Fibroblast of lung (primary cell): ENCODE measurements at regions not wholly inside any gene's neighbourhood (a gene's known extent, or its start where the extent isn't known, plus 50 kb on each side); places are given as distances from the start of the nearest gene placed in this dataset.

ENCODE experiments used
- DNase-seq, 2 donors: peaks; one replicate each; pipeline versions ENCODE4 v3.0.0 to v3.0.0-alpha.2; 2010; ENCODE audit warnings: low read depth in 2 of 2
- H2AFZ ChIP-seq: 2 replicates; pipeline ENCODE4 v1.5.1; 2012; ENCODE audit warnings: low read length, control low read depth, inconsistent platforms
- H3K27ac ChIP-seq: 2 replicates; pipeline ENCODE4 v1.5.1; 2011; ENCODE audit warnings: low read length, control low read depth; ENCODE audit not compliant: insufficient read depth
- H3K27me3 ChIP-seq: 2 replicates; pipeline ENCODE4 v1.5.1; 2011; ENCODE audit warnings: mild to moderate bottlenecking, low read length; ENCODE audit not compliant: control insufficient read depth, insufficient read depth
- H3K36me3 ChIP-seq: 2 replicates; pipeline ENCODE4 v1.5.1; 2011; ENCODE audit warnings: low read length; ENCODE audit not compliant: control insufficient read depth, insufficient read depth
- H3K4me1 ChIP-seq: 2 replicates; pipeline ENCODE4 v1.5.1; 2011; ENCODE audit warnings: low read length; ENCODE audit not compliant: control insufficient read depth, insufficient read depth; ENCODE audit errors: extremely low read depth
- H3K4me2 ChIP-seq: 2 replicates; pipeline ENCODE4 v1.5.1; 2011; ENCODE audit warnings: low read length, control low read depth; ENCODE audit not compliant: insufficient read depth; ENCODE audit errors: extremely low read depth
- H3K4me3 ChIP-seq, 4 experiments: fragments of 200-600 bp in 1 of 4; sonication (generic) in 1 of 4; replicated peaks in 1 of 4; 2 replicates each; pipeline ENCODE4 v1.5.1; 2011 to 2016; ENCODE audit warnings: low read length in 4 of 4, low read depth in 3 of 4, mild to moderate bottlenecking in 3 of 4, control low read depth in 2 of 4, inconsistent platforms in 1 of 4, mixed read lengths in 1 of 4; ENCODE audit not compliant: insufficient read depth in 1 of 4; ENCODE audit errors: control extremely low read depth in 1 of 4
- H3K79me2 ChIP-seq: 2 replicates; pipeline ENCODE4 v1.5.1; 2012; ENCODE audit warnings: mild to moderate bottlenecking, low read length, inconsistent platforms; ENCODE audit not compliant: control insufficient read depth, insufficient read depth
- H3K9ac ChIP-seq: 2 replicates; pipeline ENCODE4 v1.5.1; 2011; ENCODE audit warnings: mild to moderate bottlenecking, low read length, control low read depth; ENCODE audit not compliant: insufficient read depth
- H3K9me3 ChIP-seq: 2 replicates; pipeline ENCODE4 v1.5.1; 2012; ENCODE audit warnings: low read depth, low read length; ENCODE audit not compliant: control insufficient read depth, insufficient read depth
- H4K20me1 ChIP-seq: 2 replicates; pipeline ENCODE4 v1.5.1; 2011; ENCODE audit warnings: low read length; ENCODE audit not compliant: control insufficient read depth, insufficient read depth; ENCODE audit errors: extremely low read depth
- EZH2 ChIP-seq: IDR thresholded peaks from 2 replicates; pipeline ENCODE4 v1.5.1; 2012; ENCODE audit warnings: low read length, control low read depth, mild to moderate bottlenecking; ENCODE audit errors: missing control alignments
- TF ChIP-seq, protein P1 (sequence below), 2 donors: IDR thresholded peaks in 1 of 2; conservative IDR thresholded peaks in 1 of 2; 1 replicate in 1 of 2; 2 replicates in 1 of 2; pipeline ENCODE4 v1.5.1; 2011 to 2012; ENCODE audit warnings: low read length in 2 of 2, control low read depth in 1 of 2, inconsistent platforms in 1 of 2, low read depth in 1 of 2, mild to moderate bottlenecking in 1 of 2

DNA sequence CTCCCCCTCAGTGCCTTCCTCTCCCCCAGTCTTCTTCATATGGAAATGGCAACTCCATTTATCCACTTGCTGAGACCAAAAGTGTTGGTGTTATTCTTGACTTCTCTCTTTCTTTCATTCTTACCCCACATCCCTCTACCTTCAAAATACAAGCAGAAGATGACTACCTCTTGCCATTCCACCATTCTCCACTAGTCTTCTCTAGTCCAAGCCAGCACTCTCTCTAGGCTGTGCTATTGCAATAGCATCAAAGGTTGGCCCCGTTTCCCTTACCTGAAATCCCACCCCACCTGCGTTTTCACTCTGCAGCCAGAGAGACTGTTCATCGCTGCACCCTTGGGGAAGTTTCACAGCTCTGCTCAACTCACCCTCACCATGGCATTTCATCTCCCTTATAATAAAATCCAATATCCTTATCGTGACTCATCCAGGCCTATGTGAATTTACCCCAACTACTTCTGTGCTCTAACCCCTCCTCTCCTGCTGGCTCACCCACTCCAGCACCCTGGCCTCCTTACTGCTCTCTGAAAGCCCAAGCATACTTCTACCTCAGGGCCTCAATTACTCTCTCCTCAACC, 109.1 kb downstream of the LSM5 start:
- no peaks in the 10 kb centered on the region for H3K4me1 ChIP-seq
- H3K27me3 ChIP-seq, result no peaks in the 10 kb centered on the region
- no peaks in the 10 kb centered on the region for H3K36me3 ChIP-seq
- H4K20me1 ChIP-seq, result no peaks in the 10 kb centered on the region
- no peak for TF ChIP-seq EZH2
- TF ChIP-seq, protein P1, sequence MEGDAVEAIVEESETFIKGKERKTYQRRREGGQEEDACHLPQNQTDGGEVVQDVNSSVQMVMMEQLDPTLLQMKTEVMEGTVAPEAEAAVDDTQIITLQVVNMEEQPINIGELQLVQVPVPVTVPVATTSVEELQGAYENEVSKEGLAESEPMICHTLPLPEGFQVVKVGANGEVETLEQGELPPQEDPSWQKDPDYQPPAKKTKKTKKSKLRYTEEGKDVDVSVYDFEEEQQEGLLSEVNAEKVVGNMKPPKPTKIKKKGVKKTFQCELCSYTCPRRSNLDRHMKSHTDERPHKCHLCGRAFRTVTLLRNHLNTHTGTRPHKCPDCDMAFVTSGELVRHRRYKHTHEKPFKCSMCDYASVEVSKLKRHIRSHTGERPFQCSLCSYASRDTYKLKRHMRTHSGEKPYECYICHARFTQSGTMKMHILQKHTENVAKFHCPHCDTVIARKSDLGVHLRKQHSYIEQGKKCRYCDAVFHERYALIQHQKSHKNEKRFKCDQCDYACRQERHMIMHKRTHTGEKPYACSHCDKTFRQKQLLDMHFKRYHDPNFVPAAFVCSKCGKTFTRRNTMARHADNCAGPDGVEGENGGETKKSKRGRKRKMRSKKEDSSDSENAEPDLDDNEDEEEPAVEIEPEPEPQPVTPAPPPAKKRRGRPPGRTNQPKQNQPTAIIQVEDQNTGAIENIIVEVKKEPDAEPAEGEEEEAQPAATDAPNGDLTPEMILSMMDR (conservative IDR thresholded peaks at IDR 0.05 in 1 of 2, IDR thresholded peaks at IDR 0.05 in 1 of 2; ENCODE audit: low read depth in 1 of 2, low read length in 2 of 2), result no peak
- H3K9ac ChIP-seq, result no peak overlapping the region
- H3K27ac ChIP-seq, result no peak overlapping the region
- H3K4me2 ChIP-seq, result no peak overlapping the region
- no peak overlapping the region for H2AFZ ChIP-seq
- no peaks in the 10 kb centered on the region for H3K9me3 ChIP-seq
- no peak for DNase-seq
- no peak overlapping the region for H3K4me3 ChIP-seq
- H3K79me2 ChIP-seq, result no peaks in the 10 kb centered on the region

DNA sequence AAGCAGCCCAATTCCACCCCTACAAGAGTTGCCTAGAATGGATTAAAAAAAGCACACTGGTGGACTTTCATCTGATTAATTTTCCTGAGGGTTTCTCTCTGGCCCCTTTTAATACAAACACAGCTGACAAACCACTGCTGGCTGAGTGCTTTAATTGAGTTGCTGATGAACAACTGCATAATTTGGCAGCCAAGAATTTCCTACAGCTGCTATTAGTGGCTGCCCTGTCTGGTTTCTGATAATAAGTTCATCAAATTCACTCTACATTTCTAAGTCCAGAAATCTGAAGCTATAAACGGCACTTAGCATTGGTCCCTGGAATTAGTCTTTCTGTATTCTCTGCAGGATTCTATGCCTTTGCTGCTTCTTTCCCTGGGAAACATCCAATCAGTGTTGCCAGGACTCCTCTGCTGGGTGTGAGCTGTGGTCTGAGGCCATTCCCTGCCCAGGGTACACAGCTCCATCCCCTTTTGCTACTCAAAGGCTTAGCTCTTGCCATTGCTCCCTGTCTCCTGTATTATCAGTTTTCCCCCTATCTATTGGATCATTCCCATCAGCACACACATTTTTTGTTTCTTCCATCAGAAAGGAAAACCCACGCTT, 110.6 kb downstream of the LSM5 start:
- Histone ChIP-seq H3K4me2 (no peak overlapping the region), H3K4me3 (no peak overlapping the region), H3K27me3 (no peaks in the 10 kb centered on the region), H4K20me1 (no peaks in the 10 kb centered on the region), H2AFZ (no peak overlapping the region), H3K4me1 (no peaks in the 10 kb centered on the region), H3K79me2 (no peaks in the 10 kb centered on the region), H3K9me3 (no peaks in the 10 kb centered on the region), H3K27ac (no peak overlapping the region), H3K36me3 (no peaks in the 10 kb centered on the region), H3K9ac (no peak overlapping the region)
- DNase-seq, result no peak
- TF ChIP-seq EZH2, result no peak
- TF ChIP-seq, protein P1 (conservative IDR thresholded peaks at IDR 0.05 in 1 of 2, IDR thresholded peaks at IDR 0.05 in 1 of 2; ENCODE audit: low read depth in 1 of 2, low read length in 2 of 2), result no peak

DNA sequence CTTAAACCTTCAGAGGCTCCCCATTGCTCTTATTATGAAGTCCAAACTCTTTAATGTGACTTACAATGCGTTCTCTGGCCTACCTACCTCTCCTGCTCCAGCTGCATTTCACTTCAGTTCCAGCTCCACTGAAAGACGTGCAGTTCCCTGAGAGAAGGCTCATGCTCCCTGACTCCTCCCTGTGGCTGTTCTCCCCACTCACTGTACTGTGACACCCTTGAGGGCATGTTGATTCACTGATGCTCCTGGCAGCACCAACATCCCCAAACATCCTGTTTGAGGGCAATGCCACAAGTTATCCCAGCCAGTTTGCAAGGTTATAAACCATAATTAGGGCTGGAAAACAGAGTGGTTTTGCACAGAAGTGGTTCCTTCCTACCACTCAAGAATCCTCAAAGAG, 111.2 kb downstream of the LSM5 start:
- Histone ChIP-seq H3K27ac (no peak overlapping the region), H3K79me2 (no peaks in the 10 kb centered on the region), H2AFZ (no peak overlapping the region), H3K27me3 (no peaks in the 10 kb centered on the region), H3K4me1 (no peaks in the 10 kb centered on the region), H3K9me3 (no peaks in the 10 kb centered on the region), H3K4me3 (no peak overlapping the region), H4K20me1 (no peaks in the 10 kb centered on the region), H3K9ac (no peak overlapping the region), H3K36me3 (no peaks in the 10 kb centered on the region), H3K4me2 (no peak overlapping the region)
- no peak for DNase-seq
- TF ChIP-seq EZH2, result no peak
- TF ChIP-seq, protein P1 (conservative IDR thresholded peaks at IDR 0.05 in 1 of 2, IDR thresholded peaks at IDR 0.05 in 1 of 2; ENCODE audit: low read depth in 1 of 2, low read length in 2 of 2), result no peak
